ENCODE measurements at regions not wholly inside any gene's neighbourhood (a gene's known extent, or its start where the extent isn't known, plus 50 kb on each side); places are given as distances from the start of the nearest gene placed in this dataset.

GRCh38 chr9:86829496-86830046 lies 117.7 kb downstream of the GAS1 start:
- no peak for DNase-seq

- DNase-seq = no peak
Observed at GRCh38 chr9:86828631-86829030, 118.7 kb downstream of the GAS1 start.

- DNase-seq = no peak
Observed at GRCh38 chr9:86827893-86828292, 119.4 kb downstream of the GAS1 start.

- no peak for DNase-seq
Observed at GRCh38 chr9:86825299-86825698, 122.0 kb downstream of the GAS1 start.

GRCh38 chr9:86822006-86822801 lies 125.1 kb downstream of the GAS1 start:
- no peak for DNase-seq

DNA sequence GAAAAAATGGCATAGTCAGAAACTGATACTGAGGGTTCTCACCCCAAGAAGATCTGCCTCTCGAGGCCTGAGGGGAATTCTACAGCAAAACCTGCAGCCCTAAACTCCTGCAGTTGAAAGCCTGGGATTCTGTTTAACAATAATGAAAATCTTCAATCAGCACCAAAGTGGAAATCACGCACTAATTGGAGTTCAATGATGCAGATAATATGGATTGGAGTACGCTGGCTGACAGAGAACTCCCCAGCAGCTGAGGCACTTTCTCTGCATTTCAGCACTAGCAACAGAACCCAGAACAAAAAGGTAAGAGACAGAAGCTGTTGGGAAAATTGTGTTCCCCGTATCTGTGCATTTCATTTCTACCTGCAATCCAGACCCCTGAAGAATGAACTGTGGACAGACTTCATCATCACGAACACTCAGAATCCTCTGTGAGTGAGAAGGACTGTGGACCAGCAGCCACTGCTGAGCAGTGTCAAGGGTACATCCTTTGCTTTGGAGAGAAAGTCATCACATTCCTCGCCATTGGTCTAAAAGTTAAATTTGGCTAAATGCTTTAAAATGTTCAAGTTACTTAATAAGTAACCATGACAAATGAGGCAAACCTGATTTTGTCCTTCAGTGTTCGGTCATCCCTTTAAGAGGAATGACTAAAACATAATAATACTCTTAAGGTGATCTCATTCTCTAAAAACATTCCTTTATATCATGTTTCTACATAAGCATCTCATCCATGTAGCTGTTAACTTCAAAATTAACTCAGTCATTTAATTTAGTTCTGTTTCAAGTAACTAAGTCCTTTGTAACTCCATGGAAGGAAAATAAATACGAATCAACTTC lies 126.1 kb downstream of the GAS1 start:
- no peak for DNase-seq

GRCh38 chr9:86819552-86819951 lies 127.8 kb downstream of the GAS1 start:
- no peak for DNase-seq

DNA sequence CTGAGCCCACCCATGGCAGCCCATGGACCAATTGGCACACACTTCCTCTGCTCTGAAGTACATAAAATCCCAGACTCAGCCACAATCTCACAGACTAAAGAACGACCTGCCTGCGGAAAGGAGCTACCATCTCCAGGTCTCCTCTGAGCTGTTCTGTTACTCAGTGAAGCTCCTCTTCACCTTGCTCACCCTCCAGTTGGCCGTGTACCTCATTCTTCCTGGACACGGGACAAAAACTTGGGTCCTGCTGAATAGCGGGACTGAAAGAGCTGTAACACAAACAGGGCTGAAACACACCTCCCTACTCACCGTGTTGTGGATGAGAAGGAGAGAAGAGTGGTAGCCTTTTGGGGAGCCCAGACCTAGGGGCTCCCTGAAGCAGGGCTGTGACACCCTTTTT lies 128.7 kb downstream of the GAS1 start:
- no peak for DNase-seq

- DNase-seq = no peak
Observed at GRCh38 chr9:86816868-86817267, 130.4 kb downstream of the GAS1 start.

DNA sequence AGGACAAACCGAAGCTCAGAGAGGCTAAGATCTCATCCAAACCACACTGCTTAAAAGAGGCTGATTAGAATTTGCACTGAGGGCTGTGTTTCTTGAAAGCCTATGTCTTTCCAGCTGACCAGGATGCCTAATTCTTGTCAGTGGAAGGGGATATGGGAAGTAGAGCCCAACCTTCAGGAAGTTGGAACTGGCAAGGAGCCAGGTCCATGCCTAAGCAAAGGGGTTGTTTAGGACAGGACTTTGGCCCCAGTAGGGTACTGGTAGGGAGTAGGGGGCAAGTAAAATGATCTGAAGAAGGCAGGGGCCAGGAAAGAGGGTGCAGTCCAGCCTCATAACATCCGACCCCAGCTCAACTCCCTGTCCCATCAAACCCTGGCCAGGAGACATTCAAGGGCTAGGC lies 130.9 kb downstream of the GAS1 start:
- no peak for DNase-seq

- no peak for DNase-seq
Observed at GRCh38 chr9:86812616-86813015, 134.7 kb downstream of the GAS1 start.

DNA sequence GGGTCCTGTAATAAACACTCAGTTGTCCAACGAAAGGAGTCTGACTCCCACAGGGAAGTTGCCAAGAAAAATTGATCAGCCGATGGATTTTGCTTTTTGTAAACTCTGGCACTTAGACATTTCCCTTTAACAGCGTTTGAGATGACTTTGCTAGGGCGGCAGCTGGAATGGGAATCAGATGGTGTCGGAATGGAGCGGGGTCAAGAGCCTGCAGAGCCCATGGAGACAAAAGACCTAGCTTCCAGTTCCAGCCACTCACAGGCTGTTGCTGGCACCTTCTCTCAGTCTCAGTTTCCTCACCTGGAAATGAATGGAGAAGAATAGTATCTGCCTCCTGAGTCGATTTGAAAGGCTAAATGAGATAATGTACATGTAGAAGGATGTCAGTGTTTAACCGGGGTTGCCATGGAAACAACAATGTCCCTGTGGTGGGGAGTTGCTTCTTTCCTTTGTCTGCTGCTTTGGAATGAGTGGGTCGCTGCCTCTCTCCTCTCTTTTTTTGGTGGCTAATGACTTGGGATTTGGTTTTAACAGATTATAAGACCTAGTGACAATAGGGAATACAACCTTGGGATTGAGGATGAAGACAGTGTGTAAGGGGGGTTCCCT lies 137.4 kb downstream of the GAS1 start:
- no peak for DNase-seq

- no peak for DNase-seq
Observed at GRCh38 chr9:86809151-86809550, 138.2 kb downstream of the GAS1 start.

DNA sequence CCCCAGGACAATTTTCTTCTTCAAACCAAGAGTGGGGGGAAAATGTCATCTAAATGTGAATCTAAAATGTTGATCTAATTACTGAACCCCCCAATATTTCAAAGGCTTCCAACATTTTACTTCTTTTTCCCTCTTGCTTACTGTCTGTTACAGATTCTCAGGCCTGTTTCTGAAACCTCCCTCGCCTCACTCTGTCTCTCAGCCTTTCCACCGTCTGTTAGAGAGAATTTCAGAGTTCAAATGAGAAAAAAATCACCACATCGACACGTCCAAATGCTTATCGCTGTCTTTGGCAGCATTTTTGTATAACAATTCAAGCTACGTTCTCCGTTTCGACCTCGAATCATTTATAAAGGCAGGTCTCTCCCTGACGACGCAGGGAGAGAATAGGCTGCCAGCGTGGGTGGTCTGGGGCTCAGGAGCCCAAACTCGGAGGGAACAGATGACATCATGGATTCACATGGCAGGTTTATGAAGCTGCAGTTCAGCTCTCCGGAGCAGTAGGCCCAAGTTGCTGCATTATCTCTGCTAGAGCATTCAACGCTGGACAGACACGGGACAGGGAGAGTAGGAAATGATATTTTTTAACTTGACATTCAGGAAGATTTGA lies 139.8 kb downstream of the GAS1 start:
- no peak for DNase-seq

GRCh38 chr9:86804011-86804410 lies 143.3 kb downstream of the GAS1 start:
- DNase-seq = no peak

DNA sequence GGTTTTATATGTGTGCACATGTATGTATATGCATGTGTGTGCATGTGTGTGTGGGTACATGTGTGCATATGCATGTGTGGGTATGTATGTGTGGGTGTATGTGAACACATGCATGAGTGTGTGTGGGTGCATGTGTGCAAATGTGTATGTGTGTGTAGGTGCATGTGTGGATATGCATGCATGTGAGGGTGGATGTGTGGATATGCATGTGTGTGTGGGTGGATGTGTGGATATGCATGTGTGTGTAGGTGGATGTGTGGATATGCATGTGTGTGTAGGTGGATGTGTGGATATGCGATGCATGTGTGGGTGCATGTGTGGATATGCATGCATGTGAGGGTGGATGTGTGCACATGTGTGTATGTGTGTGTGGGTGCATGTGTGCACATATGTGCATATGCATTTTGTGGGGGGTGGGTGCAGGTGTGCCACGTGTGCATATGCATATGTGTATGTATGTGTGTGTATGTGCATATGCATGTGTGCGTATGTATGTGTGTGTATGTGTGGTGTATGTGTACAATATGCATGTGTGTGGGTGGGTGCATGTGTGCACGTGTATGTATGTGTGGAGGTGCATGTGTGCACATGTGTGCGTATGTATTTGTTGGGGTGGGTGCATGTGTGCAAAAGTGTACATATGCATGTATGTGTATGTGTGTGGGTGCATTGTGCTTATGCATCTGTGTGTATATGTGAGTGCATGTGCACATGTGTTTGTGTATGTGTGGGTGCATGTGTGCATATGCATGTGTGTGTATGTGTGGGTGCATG lies 144.2 kb downstream of the GAS1 start:
- no peak for DNase-seq

DNA sequence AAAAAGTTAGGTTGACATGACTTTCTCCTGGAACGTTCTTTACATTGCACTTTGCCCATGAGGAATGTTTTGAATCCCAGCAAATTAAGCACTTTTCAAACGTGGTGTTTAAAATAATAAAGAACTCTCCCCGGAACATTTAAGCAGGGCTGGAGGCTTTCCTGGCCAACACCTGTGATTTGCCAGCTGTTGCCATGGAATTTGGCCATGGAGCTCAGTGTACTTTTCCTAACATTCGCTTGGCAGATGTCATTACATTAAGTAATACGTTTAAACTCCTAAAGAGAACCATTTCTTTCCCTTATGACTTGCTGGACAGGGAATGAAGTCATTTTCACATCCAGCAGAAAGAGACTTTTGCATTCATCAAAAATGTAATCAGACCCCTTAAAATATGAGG lies 146.1 kb downstream of the GAS1 start:
- DNase-seq = no peak

GRCh38 chr9:86800681-86801080 lies 146.6 kb downstream of the GAS1 start:
- no peak for DNase-seq

DNA sequence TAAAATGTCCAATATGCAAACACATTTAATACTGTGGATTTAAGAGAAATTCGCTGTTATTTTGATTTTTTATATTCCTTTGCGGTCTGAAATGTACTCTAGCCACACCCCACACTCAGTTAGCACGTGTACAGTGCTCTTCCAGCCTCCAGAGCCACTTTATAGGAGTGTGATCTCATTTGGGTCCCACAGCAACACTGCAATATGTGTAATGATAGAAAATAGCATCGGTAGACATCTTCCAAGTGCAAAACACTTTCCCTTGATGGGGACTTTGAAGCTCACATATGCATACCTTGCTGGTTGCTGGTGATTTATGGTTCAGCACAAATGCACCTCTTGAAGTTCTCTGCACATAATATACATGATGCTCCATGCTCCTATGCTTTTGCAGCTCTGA lies 148.3 kb downstream of the GAS1 start:
- DNase-seq = no peak

DNA sequence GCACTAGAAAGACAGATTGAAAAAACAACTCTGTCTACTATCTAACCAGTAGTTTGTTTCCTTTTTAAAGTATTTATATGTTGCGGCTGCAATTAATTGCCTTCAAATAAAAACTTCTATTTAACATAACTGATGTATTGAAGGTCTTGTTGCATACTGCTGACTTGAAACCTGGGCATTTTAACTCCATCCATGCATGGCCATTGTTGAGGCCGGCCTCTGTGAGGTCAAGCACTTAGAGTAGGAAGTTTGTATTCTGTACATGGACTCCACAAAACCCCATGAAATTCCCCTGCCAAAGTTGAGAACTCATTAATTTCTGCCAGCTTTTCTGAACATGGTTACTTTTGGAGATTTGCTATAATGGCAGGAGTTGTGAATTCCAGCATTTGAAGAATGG lies 150.6 kb downstream of the GAS1 start:
- DNase-seq = no peak

DNA sequence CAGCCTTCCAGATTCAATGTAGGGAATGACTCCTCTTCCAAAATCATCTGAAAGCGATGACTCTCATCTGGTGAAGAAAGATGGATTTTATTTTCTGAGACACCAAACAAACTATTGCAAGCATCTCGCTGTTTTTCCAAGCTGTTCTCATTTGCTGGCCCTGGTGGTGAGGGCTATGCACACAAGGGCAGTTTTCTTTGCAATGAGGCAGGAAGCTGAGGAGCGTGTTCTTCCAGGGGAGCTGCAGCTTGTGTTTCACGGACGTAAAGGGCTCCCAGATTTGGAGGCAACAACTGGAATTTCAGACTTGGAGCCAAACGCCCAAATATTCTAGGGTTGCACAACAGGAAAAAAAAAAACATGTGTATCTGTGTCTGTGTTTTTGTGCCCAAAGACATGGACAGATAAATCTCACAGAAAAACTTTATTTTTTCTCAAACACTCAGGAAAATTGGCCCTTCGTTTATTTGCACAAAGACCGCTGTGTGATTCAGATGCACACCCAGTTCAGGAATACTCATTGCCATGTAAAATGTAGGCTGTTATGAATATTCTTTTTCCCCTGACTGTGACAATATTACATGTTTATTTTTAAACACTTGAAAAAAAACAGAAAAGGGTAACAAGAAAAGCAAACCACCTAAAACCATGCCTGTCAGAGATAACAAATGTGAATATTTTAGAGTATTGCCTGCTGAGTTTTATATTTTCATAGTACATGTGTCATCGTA lies 151.3 kb downstream of the GAS1 start:
- no peak for DNase-seq

DNA sequence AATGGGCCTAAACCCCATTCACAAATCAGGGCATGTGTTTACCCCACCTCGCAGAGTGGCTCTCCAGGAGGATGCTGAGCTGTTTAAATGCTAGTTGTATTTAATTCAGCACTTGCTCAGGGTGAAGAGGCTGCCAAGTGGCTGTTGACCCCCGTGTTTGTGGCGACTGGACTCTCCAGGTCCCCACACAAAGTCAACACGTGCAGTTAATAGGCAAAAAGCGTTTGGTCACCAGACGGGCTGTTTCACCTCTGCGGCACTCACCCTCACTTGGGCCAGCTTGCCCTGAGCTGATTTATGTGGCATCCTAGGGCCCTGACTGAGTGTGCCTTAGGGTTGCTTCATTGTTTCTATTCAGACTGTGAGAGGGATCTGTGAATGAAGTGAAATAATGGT lies 152.3 kb downstream of the GAS1 start:
- DNase-seq = no peak
